ENCODE measurements at regions not wholly inside any gene's neighbourhood (a gene's known extent, or its start where the extent isn't known, plus 50 kb on each side); places are given as distances from the start of the nearest gene placed in this dataset.

DNA sequence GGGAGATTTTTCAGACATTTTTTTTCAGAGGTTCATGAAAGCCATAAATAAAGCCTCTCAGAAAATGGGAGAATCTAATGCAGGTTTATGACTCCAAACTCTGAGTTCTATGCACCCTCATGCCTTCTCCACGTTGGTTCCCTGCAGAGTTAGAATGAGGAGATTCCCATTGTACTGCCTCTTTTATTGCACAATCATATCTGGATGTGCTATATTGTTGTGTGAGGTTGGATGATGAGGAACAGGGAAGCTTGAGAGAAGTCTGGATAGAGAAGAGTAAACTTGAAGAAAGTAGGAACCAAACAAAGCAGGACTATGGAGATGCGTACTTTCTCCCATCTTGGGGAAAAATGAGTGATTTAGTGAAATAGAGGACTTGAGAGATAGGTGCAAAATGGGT lies 178.8 kb downstream of the PDCD6IP start:
- ChIA-PET CTCF (no interaction called here), POLR2A (no interaction called here)
- no peak overlapping the region for H3K9ac ChIP-seq (replicated peaks; ENCODE audit: extremely low read depth, insufficient read depth, low read length)
- TF ChIP-seq, protein P1, sequence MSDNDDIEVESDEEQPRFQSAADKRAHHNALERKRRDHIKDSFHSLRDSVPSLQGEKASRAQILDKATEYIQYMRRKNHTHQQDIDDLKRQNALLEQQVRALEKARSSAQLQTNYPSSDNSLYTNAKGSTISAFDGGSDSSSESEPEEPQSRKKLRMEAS (IDR thresholded peaks at IDR 0.05; ENCODE audit: insufficient read depth, insufficient read length), result no peak
- FAIRE-seq, result no peak
- no peaks in the 10 kb centered on the region for H3K79me2 ChIP-seq (ENCODE audit: control insufficient read depth, insufficient read depth, low read length)
- no peak overlapping the region for H3K4me2 ChIP-seq (ENCODE audit: insufficient read depth, low read length)
- dilution Hi-C loops (cut with MboI; ENCODE audit: extremely low pct_ligation_motif_present, low sequenced_read_pairs), result no loop called here
- no peak overlapping the region for H2AFZ ChIP-seq (ENCODE audit: low read depth, low read length)
- peaks cover 0 to 2% of the 10 kb centered on the region in 2 experiments for H3K27me3 ChIP-seq (ENCODE audit: control insufficient read depth in 2 of 2, insufficient read depth in 2 of 2, low read length in 2 of 2)
- DNase-seq (ENCODE audit: low read depth, low spot score), result no peak
- no peaks in the 10 kb centered on the region for H4K20me1 ChIP-seq (replicated peaks; ENCODE audit: control insufficient read depth, extremely low read depth, insufficient read depth, low read length)
- no peaks in the 10 kb centered on the region for H3K9me3 ChIP-seq (replicated peaks; ENCODE audit: control insufficient read depth, insufficient read depth, low read length)
- intact Hi-C loops (cut with micrococcal nuclease), result no loop called here
- BruUV-seq (replicated peaks), result no TSS peak
- no peaks in the 10 kb centered on the region for H3K36me3 ChIP-seq (ENCODE audit: control insufficient read depth in 2 of 2, extremely low read depth in 1 of 2, insufficient read depth in 2 of 2, low read length in 2 of 2)
- H3K9me1 ChIP-seq (replicated peaks; ENCODE audit: control insufficient read depth, extremely low read depth, insufficient read depth, low read length), result no peaks in the 10 kb centered on the region
- no peaks in the 10 kb centered on the region for H3K4me1 ChIP-seq (ENCODE audit: control insufficient read depth, extremely low read depth, insufficient read depth, low read length)
- H3K4me3 ChIP-seq (replicated peaks in 1 of 3; ENCODE audit: insufficient read depth in 1 of 3, low read depth in 1 of 3, low read length in 3 of 3), result no peak overlapping the region
- H3K27ac ChIP-seq (ENCODE audit: insufficient read depth, low read depth, low read length), result no peak overlapping the region

DNA sequence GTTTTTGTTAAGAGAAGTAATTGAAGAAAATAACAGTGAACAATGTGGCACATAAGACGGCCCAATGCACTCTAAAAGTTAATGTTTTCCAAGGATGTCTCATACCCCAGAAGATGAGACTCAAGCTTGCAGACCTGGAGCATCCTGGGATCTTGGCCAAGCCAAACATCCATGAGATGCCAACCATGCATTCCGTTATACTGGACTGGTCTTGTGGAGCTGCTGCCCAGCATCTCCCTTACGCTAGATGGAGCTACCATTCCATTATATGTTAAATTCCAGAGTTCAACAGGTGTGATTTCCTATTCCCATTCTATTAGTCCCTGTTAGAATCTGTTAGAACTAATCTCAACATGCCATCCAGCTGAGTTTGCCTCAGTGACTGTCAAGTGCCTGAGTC lies 181.8 kb downstream of the PDCD6IP start:
- no TSS peak for BruUV-seq (replicated peaks)
- Histone ChIP-seq H3K36me3 (ENCODE audit: control insufficient read depth in 2 of 2, extremely low read depth in 1 of 2, insufficient read depth in 2 of 2, low read length in 2 of 2) (no peaks in the 10 kb centered on the region), H3K27ac (ENCODE audit: insufficient read depth, low read depth, low read length) (no peak overlapping the region), H3K9ac (replicated peaks; ENCODE audit: extremely low read depth, insufficient read depth, low read length) (no peak overlapping the region), H3K79me2 (ENCODE audit: control insufficient read depth, insufficient read depth, low read length) (no peaks in the 10 kb centered on the region), H3K4me2 (ENCODE audit: insufficient read depth, low read length) (no peak overlapping the region), H3K9me3 (replicated peaks; ENCODE audit: control insufficient read depth, insufficient read depth, low read length) (no peaks in the 10 kb centered on the region), H3K27me3 (ENCODE audit: control insufficient read depth in 2 of 2, insufficient read depth in 2 of 2, low read length in 2 of 2) (peaks cover 0 to 2% of the 10 kb centered on the region in 2 experiments), H3K9me1 (replicated peaks; ENCODE audit: control insufficient read depth, extremely low read depth, insufficient read depth, low read length) (no peaks in the 10 kb centered on the region), H2AFZ (ENCODE audit: low read depth, low read length) (no peak overlapping the region), H4K20me1 (replicated peaks; ENCODE audit: control insufficient read depth, extremely low read depth, insufficient read depth, low read length) (no peaks in the 10 kb centered on the region), H3K4me3 (replicated peaks in 1 of 3; ENCODE audit: insufficient read depth in 1 of 3, low read depth in 1 of 3, low read length in 3 of 3) (no peak overlapping the region), H3K4me1 (ENCODE audit: control insufficient read depth, extremely low read depth, insufficient read depth, low read length) (no peaks in the 10 kb centered on the region)
- POLR2A ChIA-PET, result no interaction called here
- CTCF ChIA-PET, result interaction anchor here (0.7 to 2.4 kb wide), 15 partner anchors 11 to 1970 kb away, joined by 3 to 66 read pairs (median 4); no protein-coding TSS in a partner anchor
- dilution Hi-C loops (cut with MboI; ENCODE audit: extremely low pct_ligation_motif_present, low sequenced_read_pairs), result no loop called here
- FAIRE-seq, result no peak
- intact Hi-C loops (cut with micrococcal nuclease), result loop anchor here (1.0 kb wide), 2 partner anchors 704 to 1928 kb away; no protein-coding TSS in a partner anchor
- TF ChIP-seq GATA2 (IDR thresholded peaks at IDR 0.05; ENCODE audit: insufficient read depth, insufficient read length, low read depth, low read length) (no peak), EZH2 (IDR thresholded peaks at IDR 0.05; ENCODE audit: borderline replicate concordance, low read depth, low read length, severe bottlenecking) (no peak), FOS (IDR thresholded peaks at IDR 0.05; ENCODE audit: borderline replicate concordance, insufficient read depth, low read length) (no peak), POLR2A (IDR thresholded peaks at IDR 0.05; ENCODE audit: low read depth, low read length) (no peak)
- TF ChIP-seq, protein P2, sequence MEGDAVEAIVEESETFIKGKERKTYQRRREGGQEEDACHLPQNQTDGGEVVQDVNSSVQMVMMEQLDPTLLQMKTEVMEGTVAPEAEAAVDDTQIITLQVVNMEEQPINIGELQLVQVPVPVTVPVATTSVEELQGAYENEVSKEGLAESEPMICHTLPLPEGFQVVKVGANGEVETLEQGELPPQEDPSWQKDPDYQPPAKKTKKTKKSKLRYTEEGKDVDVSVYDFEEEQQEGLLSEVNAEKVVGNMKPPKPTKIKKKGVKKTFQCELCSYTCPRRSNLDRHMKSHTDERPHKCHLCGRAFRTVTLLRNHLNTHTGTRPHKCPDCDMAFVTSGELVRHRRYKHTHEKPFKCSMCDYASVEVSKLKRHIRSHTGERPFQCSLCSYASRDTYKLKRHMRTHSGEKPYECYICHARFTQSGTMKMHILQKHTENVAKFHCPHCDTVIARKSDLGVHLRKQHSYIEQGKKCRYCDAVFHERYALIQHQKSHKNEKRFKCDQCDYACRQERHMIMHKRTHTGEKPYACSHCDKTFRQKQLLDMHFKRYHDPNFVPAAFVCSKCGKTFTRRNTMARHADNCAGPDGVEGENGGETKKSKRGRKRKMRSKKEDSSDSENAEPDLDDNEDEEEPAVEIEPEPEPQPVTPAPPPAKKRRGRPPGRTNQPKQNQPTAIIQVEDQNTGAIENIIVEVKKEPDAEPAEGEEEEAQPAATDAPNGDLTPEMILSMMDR (IDR thresholded peaks at IDR 0.05; ENCODE audit: extremely low read depth in 1 of 2, insufficient read depth in 1 of 2, low read depth in 1 of 2, low read length in 2 of 2), result peak; percentile 41 to 44
- DNase-seq (ENCODE audit: low read depth, low spot score), result peak; percentile 31

Data from endothelial cell of umbilical vein (primary cell).